Peyer's patch (tissue), 4 donors: ENCODE measurements at regions not wholly inside any gene's neighbourhood (a gene's known extent, or its start where the extent isn't known, plus 50 kb on each side); places are given as distances from the start of the nearest gene placed in this dataset.

Source experiments
- POLR2A ChIP-seq, 2 donors: fragments of 450-650 bp; IDR thresholded peaks; one replicate each; pipeline ENCODE4 v1.5.1; 2017; ENCODE audit warnings: antibody characterized with exemption in 2 of 2, mild to moderate bottlenecking in 2 of 2, moderate library complexity in 2 of 2
- TF ChIP-seq, protein P1 (sequence below), 6 experiments: fragments of 450-650 bp in 4 of 6; fragments of 200-600 bp in 2 of 6; sonication (generic) in 1 of 6; IDR thresholded peaks; one replicate each; pipeline ENCODE4 v1.5.1; 2017 to 2019; ENCODE audit warnings: antibody characterized with exemption in 6 of 6, mild to moderate bottlenecking in 3 of 6, moderate library complexity in 1 of 6

GRCh38 chr14:37791384-37792036 is 196.1 kb downstream of the TTC6 start:
- no peak for TF ChIP-seq POLR2A (IDR thresholded peaks at IDR 0.05)
- TF ChIP-seq, protein P1, sequence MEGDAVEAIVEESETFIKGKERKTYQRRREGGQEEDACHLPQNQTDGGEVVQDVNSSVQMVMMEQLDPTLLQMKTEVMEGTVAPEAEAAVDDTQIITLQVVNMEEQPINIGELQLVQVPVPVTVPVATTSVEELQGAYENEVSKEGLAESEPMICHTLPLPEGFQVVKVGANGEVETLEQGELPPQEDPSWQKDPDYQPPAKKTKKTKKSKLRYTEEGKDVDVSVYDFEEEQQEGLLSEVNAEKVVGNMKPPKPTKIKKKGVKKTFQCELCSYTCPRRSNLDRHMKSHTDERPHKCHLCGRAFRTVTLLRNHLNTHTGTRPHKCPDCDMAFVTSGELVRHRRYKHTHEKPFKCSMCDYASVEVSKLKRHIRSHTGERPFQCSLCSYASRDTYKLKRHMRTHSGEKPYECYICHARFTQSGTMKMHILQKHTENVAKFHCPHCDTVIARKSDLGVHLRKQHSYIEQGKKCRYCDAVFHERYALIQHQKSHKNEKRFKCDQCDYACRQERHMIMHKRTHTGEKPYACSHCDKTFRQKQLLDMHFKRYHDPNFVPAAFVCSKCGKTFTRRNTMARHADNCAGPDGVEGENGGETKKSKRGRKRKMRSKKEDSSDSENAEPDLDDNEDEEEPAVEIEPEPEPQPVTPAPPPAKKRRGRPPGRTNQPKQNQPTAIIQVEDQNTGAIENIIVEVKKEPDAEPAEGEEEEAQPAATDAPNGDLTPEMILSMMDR (IDR thresholded peaks at IDR 0.05): no peak
